WTC11 (cell line): ENCODE measurements at regions not wholly inside any gene's neighbourhood (a gene's known extent, or its start where the extent isn't known, plus 50 kb on each side); places are given as distances from the start of the nearest gene placed in this dataset.

Experiments
- ATAC-seq: fragments of 200-7000 bp; cut with Tn5 transposase; 2 replicates; pipeline ENCODE4 v1.10.0; 2021; ENCODE audit warnings: mild to moderate bottlenecking, moderate library complexity
- CTCF ChIA-PET: fragments of 300-600 bp; sonication (Branson Sonifier 250); formaldehyde crosslinking; loops from one replicate; lab custom pipeline; 2021; ENCODE audit warnings: antibody characterized with exemption; lab: Charles Lee
- POLR2A ChIA-PET: fragments of 350-600 bp; sonication (Branson Sonifier 250); formaldehyde crosslinking; loops from one replicate; lab custom pipeline; 2021; ENCODE audit warnings: antibody characterized with exemption; lab: Charles Lee
- DNase-seq: peaks from one replicate; pipeline ENCODE4 v3.0.0; 2021; ENCODE audit warnings: low spot score
- H3K27ac Mint-ChIP-seq: 2 replicates; pipeline ENCODE4 v1.8.0; 2021; ENCODE audit warnings: mixed read lengths
- H3K27me3 Mint-ChIP-seq: 2 replicates; pipeline ENCODE4 v1.8.0; 2021; ENCODE audit warnings: low read depth, mild to moderate bottlenecking, moderate library complexity, mixed read lengths
- H3K36me3 Mint-ChIP-seq: 2 replicates; pipeline ENCODE4 v1.8.0; 2021; ENCODE audit warnings: mixed read lengths
- H3K4me1 Mint-ChIP-seq: 2 replicates; pipeline ENCODE4 v1.8.0; 2022; ENCODE audit warnings: mixed read lengths
- H3K4me3 Mint-ChIP-seq: 2 replicates; pipeline ENCODE4 v1.8.0; 2021; ENCODE audit warnings: mild to moderate bottlenecking, moderate library complexity, mixed read lengths
- H3K9me3 Mint-ChIP-seq: 2 replicates; pipeline ENCODE4 v1.8.0; 2021; ENCODE audit warnings: mixed read lengths
- EMX1 ChIP-seq: fragments of 250-450 bp; sonication (Bioruptor Pico); IDR thresholded peaks from 2 replicates; pipeline ENCODE4 v1.8.0; 2021; ENCODE audit warnings: mild to moderate bottlenecking
- FOXP1 ChIP-seq: sonication (generic); formaldehyde crosslinking; IDR thresholded peaks from 2 replicates; pipeline ENCODE4 v1.8.0; 2022; ENCODE audit warnings: missing genetic modification reagents, mild to moderate bottlenecking, moderate library complexity, borderline replicate concordance
- HMGXB4 ChIP-seq: sonication (generic); formaldehyde crosslinking; IDR thresholded peaks from 2 replicates; pipeline ENCODE4 v1.8.1; 2023; ENCODE audit warnings: mild to moderate bottlenecking, moderate library complexity, missing genetic modification reagents
- KAT7 ChIP-seq: sonication (generic); formaldehyde crosslinking; IDR thresholded peaks from 2 replicates; pipeline ENCODE4 v1.8.1; 2023; ENCODE audit warnings: missing genetic modification reagents, mild to moderate bottlenecking, borderline replicate concordance
- MLX ChIP-seq: sonication (generic); formaldehyde crosslinking; IDR thresholded peaks from 2 replicates; pipeline ENCODE4 v1.8.1; 2023; ENCODE audit warnings: mild to moderate bottlenecking, missing genetic modification reagents, moderate library complexity
- MXD4 ChIP-seq: fragments of 250-450 bp; sonication (Bioruptor Pico); IDR thresholded peaks from 2 replicates; pipeline ENCODE4 v1.8.0; 2021; ENCODE audit warnings: mild to moderate bottlenecking, moderate library complexity, borderline replicate concordance
- NFATC4 ChIP-seq: fragments of 250-450 bp; sonication (Bioruptor Pico); IDR thresholded peaks from 2 replicates; pipeline ENCODE4 v1.9.0; 2021; ENCODE audit warnings: mild to moderate bottlenecking
- NR1H2 ChIP-seq: sonication (generic); formaldehyde crosslinking; IDR thresholded peaks from 2 replicates; pipeline ENCODE4 v1.9.0; 2021; ENCODE audit warnings: mild to moderate bottlenecking, moderate library complexity, missing genetic modification reagents
- NR3C1 ChIP-seq: sonication (generic); formaldehyde crosslinking; conservative IDR thresholded peaks from 2 replicates; pipeline ENCODE4 v1.8.1; 2023; ENCODE audit warnings: low read depth, mild to moderate bottlenecking, missing genetic modification reagents
- OVOL2 ChIP-seq: fragments of 250-450 bp; sonication (Bioruptor Pico); IDR thresholded peaks from 2 replicates; pipeline ENCODE4 v1.9.0; 2021; ENCODE audit warnings: mild to moderate bottlenecking, borderline replicate concordance
- PRRX2 ChIP-seq: fragments of 250-450 bp; sonication (Bioruptor Pico); IDR thresholded peaks from 2 replicates; pipeline ENCODE4 v1.8.0; 2021; ENCODE audit warnings: mild to moderate bottlenecking
- SMAD4 ChIP-seq: sonication (generic); formaldehyde crosslinking; IDR thresholded peaks from 2 replicates; pipeline ENCODE4 v1.8.0; 2022; ENCODE audit warnings: mild to moderate bottlenecking, missing genetic modification reagents
- SP1 ChIP-seq: sonication (generic); formaldehyde crosslinking; conservative IDR thresholded peaks from 2 replicates; pipeline ENCODE4 v1.8.1; 2022; ENCODE audit warnings: missing genetic modification reagents
- STAT6 ChIP-seq: sonication (generic); formaldehyde crosslinking; conservative IDR thresholded peaks from 2 replicates; pipeline ENCODE4 v1.8.1; 2023; ENCODE audit warnings: mild to moderate bottlenecking, low read depth, missing genetic modification reagents, moderate library complexity
- ZNF138 ChIP-seq: sonication (generic); formaldehyde crosslinking; conservative IDR thresholded peaks from 2 replicates; pipeline ENCODE4 v1.8.1; 2022; ENCODE audit warnings: mild to moderate bottlenecking, moderate library complexity, missing genetic modification reagents
- ZNF416 ChIP-seq: fragments of 250-450 bp; sonication (Bioruptor Pico); IDR thresholded peaks from 2 replicates; pipeline ENCODE4 v1.9.0; 2021; ENCODE audit warnings: mild to moderate bottlenecking, inconsistent platforms
- ZNF425 ChIP-seq: fragments of 250-450 bp; sonication (Bioruptor Pico); conservative IDR thresholded peaks from 2 replicates; pipeline ENCODE4 v1.9.0; 2021; ENCODE audit warnings: mild to moderate bottlenecking

GRCh38 chr1:22359427-22359826 lies 92.2 kb upstream of the ZBTB40 start (continued):
- TF ChIP-seq STAT6 (CRISPR knock-in tag) = no peak
- TF ChIP-seq PRRX2 (CRISPR knock-in tag) = no peak
- TF ChIP-seq NR1H2 (CRISPR knock-in tag) = no peak
- no peak for TF ChIP-seq MLX

GRCh38 chr1:22362626-22363402 lies 88.8 kb upstream of the ZBTB40 start:
- no peak overlapping the region for H3K4me3 Mint-ChIP-seq
- POLR2A ChIA-PET = no interaction called here
- DNase-seq (no peak), ATAC-seq (no peak)
- no peaks in the 10 kb centered on the region for H3K27me3 Mint-ChIP-seq
- H3K27ac Mint-ChIP-seq = no peak overlapping the region
- TF ChIP-seq SP1 (no peak), SMAD4 (CRISPR knock-in tag) (no peak), NFATC4 (CRISPR knock-in tag) (no peak)
- H3K9me3 Mint-ChIP-seq = no peaks in the 10 kb centered on the region
- CTCF ChIA-PET = interaction anchor here (0.7 to 1.1 kb wide), 2 partner anchors 12 to 209 kb away, joined by 4 to 9 read pairs; no protein-coding TSS in a partner anchor
- H3K36me3 Mint-ChIP-seq = no peaks in the 10 kb centered on the region
- peaks cover 12% of the 10 kb centered on the region for H3K4me1 Mint-ChIP-seq

GRCh38 chr1:22363403-22364325 lies 88.0 kb upstream of the ZBTB40 start:
- H3K9me3 Mint-ChIP-seq = no peaks in the 10 kb centered on the region
- peaks cover 12% of the 10 kb centered on the region for H3K4me1 Mint-ChIP-seq
- ChIA-PET CTCF (interaction anchor here (1.2 to 1.9 kb wide), 6 partner anchors 10 to 258 kb away, joined by 3 to 8 read pairs (median 4); partner anchors contain the start of gene WNT4), POLR2A (no interaction called here)
- ATAC-seq (no peak), DNase-seq (no peak)
- H3K36me3 Mint-ChIP-seq = no peaks in the 10 kb centered on the region
- TF ChIP-seq PRRX2 (CRISPR knock-in tag) (no peak), ZNF138 (CRISPR knock-in tag) (no peak), MXD4 (CRISPR knock-in tag) (no peak), HMGXB4 (CRISPR knock-in tag) (no peak), NR3C1 (CRISPR knock-in tag) (no peak)
- no peak overlapping the region for H3K4me3 Mint-ChIP-seq
- no peaks in the 10 kb centered on the region for H3K27me3 Mint-ChIP-seq
- H3K27ac Mint-ChIP-seq = no peak overlapping the region

- Mint-ChIP-seq H3K4me1 (peaks cover 12% of the 10 kb centered on the region), H3K36me3 (no peaks in the 10 kb centered on the region), H3K9me3 (no peaks in the 10 kb centered on the region), H3K27ac (no peak overlapping the region), H3K4me3 (no peak overlapping the region), H3K27me3 (no peaks in the 10 kb centered on the region; the same call in 1 of the 2 replicates)
- DNase-seq (no peak), ATAC-seq (no peak)
- CTCF ChIA-PET = interaction anchor here (0.5 to 1.9 kb wide), 15 partner anchors 9 to 277 kb away, joined by 3 to 10 read pairs (median 3); partner anchors contain the start of gene WNT4
- POLR2A ChIA-PET = no interaction called here
- TF ChIP-seq ZNF425 (CRISPR knock-in tag) (no peak), KAT7 (no peak), ZNF416 (CRISPR knock-in tag) (no peak), EMX1 (no peak), OVOL2 (no peak), FOXP1 (CRISPR knock-in tag) (no peak)
Measured at GRCh38 chr1:22364326-22364650, 87.4 kb upstream of the ZBTB40 start.
